Type B pancreatic cell (in vitro differentiated cells): ENCODE measurements at regions not wholly inside any gene's neighbourhood (a gene's known extent, or its start where the extent isn't known, plus 50 kb on each side); places are given as distances from the start of the nearest gene placed in this dataset.

Source experiments
- DNase-seq: peaks from one replicate; pipeline ENCODE4 v3.0.0; 2021; ENCODE audit warnings: mixed read lengths; ENCODE audit not compliant: unreplicated experiment; ENCODE audit errors: extremely low spot score
- H3K27ac Mint-ChIP-seq: 2 replicates; pipeline ENCODE4 v1.8.0; 2021; ENCODE audit warnings: mild to moderate bottlenecking, mixed read lengths
- H3K27me3 Mint-ChIP-seq: 2 replicates; pipeline ENCODE4 v1.8.0; 2021; ENCODE audit warnings: mixed read lengths
- H3K36me3 Mint-ChIP-seq: 2 replicates; pipeline ENCODE4 v1.8.0; 2021; ENCODE audit warnings: mixed read lengths
- H3K4me1 Mint-ChIP-seq: one replicate; pipeline ENCODE4 v1.8.0; 2021; ENCODE audit warnings: mixed read lengths; ENCODE audit not compliant: unreplicated experiment
- H3K4me3 Mint-ChIP-seq: 2 replicates; pipeline ENCODE4 v1.8.0; 2021; ENCODE audit warnings: mild to moderate bottlenecking, mixed read lengths
- H3K9me3 Mint-ChIP-seq: 2 replicates; pipeline ENCODE4 v1.8.0; 2021; ENCODE audit warnings: mixed read lengths
- TF ChIP-seq, protein P1 (sequence below): fragments of 200-600 bp; sonication (generic); conservative IDR thresholded peaks from 2 replicates; pipeline ENCODE4 v1.5.0; 2021; ENCODE audit warnings: antibody characterized with exemption, mild to moderate bottlenecking

DNA sequence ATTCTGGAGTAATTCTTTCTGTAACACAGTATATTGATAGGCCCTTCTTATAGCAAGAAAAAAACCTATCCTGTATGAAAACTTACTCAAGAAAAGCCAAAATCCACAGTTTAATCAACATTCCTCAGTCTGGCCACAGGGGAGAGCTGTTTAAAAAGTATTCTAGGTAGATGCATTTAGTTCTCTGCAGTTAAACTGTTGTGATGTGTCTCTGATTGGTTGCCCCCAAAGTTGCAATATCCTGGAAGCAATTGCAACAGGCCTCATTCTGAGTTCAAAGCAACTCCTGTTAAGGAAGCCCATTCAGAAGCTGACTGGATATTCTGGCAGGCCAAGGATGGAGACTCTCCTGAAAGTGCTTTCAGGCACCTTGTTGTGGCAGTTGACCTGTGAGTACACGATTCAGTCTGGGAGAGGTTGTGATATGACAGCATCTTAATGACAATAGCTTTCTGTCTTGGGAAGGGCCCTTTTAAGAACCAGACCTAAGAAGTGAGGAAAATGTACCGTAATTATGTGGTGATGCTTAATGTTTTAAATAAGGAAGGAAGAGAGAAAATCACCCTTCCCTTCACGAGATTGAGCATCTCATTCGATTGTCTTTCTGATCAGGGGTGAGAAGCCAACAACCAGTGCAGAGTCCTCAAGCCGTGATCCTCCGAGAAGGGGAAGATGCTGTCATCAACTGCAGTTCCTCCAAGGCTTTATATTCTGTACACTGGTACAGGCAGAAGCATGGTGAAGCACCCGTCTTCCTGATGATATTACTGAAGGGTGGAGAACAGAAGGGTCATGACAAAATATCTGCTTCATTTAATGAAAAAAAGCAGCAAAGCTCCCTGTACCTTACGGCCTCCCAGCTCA is 420.7 kb downstream of the DAD1 start:
- Mint-ChIP-seq H3K27me3 (peaks cover 3% of the 10 kb centered on the region), H3K9me3 (no peaks in the 10 kb centered on the region), H3K4me3 (no peak overlapping the region), H3K36me3 (no peaks in the 10 kb centered on the region), H3K4me1 (peaks cover 4% of the 10 kb centered on the region), H3K27ac (no peak overlapping the region)
- TF ChIP-seq, protein P1, sequence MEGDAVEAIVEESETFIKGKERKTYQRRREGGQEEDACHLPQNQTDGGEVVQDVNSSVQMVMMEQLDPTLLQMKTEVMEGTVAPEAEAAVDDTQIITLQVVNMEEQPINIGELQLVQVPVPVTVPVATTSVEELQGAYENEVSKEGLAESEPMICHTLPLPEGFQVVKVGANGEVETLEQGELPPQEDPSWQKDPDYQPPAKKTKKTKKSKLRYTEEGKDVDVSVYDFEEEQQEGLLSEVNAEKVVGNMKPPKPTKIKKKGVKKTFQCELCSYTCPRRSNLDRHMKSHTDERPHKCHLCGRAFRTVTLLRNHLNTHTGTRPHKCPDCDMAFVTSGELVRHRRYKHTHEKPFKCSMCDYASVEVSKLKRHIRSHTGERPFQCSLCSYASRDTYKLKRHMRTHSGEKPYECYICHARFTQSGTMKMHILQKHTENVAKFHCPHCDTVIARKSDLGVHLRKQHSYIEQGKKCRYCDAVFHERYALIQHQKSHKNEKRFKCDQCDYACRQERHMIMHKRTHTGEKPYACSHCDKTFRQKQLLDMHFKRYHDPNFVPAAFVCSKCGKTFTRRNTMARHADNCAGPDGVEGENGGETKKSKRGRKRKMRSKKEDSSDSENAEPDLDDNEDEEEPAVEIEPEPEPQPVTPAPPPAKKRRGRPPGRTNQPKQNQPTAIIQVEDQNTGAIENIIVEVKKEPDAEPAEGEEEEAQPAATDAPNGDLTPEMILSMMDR: no peak
- DNase-seq: no peak

DNA sequence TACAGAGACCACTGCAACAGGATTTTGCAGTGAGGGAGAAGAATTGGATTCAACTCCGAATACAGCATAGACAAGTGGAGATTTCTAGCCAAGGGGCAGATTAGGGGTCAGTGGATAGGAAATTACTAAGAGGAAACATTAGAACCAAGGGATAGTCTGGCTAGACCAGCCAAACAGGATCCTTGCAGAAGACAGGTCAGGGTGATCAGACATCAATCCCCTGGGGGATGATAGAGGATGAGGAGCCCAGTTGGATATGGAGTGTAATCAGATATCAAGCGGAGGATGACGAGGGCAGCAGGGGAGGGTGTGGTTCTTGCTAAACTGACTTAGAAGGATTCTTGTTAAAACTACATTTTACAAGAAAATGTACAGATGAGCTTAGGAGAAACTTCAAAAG is 424.4 kb downstream of the DAD1 start:
- Mint-ChIP-seq H3K36me3 (no peaks in the 10 kb centered on the region), H3K4me3 (no peak overlapping the region), H3K27me3 (peaks cover 3% of the 10 kb centered on the region), H3K27ac (no peak overlapping the region), H3K4me1 (peaks cover 4% of the 10 kb centered on the region), H3K9me3 (no peaks in the 10 kb centered on the region)
- TF ChIP-seq, protein P1: no peak
- DNase-seq: no peak

DNA sequence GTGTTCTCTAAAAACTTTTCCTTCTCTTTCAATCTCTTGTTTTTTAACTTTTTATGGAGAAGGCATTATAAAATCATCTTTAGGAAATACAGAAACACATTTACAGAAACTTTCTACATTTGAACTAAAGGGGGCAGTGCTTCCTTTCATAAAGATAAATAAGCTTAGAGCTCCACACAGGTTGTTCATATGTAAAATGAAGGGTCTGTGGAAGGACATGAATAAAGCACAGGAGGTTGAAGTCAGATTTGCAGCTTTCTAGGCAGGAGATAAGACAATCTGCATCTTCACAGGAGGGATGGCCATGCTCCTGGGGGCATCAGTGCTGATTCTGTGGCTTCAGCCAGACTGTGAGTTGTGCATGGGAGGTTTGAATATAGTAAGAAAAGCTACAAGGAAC is 426.0 kb downstream of the DAD1 start:
- no peak for DNase-seq
- Mint-ChIP-seq H3K4me1 (peaks cover 4% of the 10 kb centered on the region), H3K4me3 (no peak overlapping the region), H3K36me3 (no peaks in the 10 kb centered on the region), H3K27me3 (peaks cover 3% of the 10 kb centered on the region), H3K27ac (no peak overlapping the region), H3K9me3 (no peaks in the 10 kb centered on the region)
- TF ChIP-seq, protein P1: peak; percentile 56

DNA sequence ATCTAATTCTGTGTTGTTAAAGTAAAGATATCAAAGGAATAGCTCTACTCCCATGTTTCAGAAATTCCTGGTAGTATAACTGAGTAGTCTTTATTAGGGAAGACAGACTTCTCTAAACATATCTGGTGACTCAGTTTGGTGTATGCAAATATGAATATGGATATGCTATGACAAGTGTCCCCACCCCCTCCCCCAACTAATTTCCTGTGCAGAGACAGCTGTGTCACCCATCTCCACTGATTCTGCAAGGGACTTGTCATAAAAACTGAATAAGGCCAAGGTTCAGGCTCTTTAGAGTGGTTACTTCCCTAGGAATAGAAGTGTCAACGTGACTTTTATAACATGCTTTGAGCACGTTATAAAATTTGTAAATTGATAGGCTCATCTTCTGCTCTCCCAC is 429.1 kb downstream of the DAD1 start:
- Mint-ChIP-seq H3K4me3 (no peak overlapping the region), H3K27ac (no peak overlapping the region), H3K36me3 (no peaks in the 10 kb centered on the region), H3K27me3 (peaks cover 3% of the 10 kb centered on the region), H3K4me1 (peaks cover 4% of the 10 kb centered on the region), H3K9me3 (no peaks in the 10 kb centered on the region)
- TF ChIP-seq, protein P1: no peak
- DNase-seq: no peak

DNA sequence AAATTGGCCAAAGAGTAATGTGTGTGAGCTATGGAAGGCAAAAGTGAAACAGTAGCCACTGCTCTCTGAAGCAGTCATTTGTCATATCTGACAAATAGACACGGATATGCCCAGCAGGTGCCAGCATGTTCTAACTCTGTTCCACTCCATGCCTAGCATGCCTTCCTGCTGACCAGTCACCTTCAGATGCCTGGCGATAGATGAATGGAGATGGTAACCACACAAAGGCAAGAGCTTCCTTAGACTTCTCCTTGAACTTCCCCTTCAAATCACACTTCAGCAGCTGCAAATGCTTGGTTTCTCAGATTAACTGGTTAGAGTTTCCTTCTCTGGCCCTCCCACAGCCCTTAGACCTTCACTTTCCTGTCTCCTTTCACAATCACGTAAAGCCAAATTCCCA is 429.9 kb downstream of the DAD1 start:
- H3K27ac Mint-ChIP-seq: no peak overlapping the region
- H3K4me1 Mint-ChIP-seq: no peaks in the 10 kb centered on the region
- no peaks in the 10 kb centered on the region for H3K27me3 Mint-ChIP-seq
- DNase-seq: no peak
- H3K9me3 Mint-ChIP-seq: no peaks in the 10 kb centered on the region
- TF ChIP-seq, protein P1: no peak
- H3K4me3 Mint-ChIP-seq: no peak overlapping the region
- H3K36me3 Mint-ChIP-seq: no peaks in the 10 kb centered on the region
